ENCODE measurements at regions not wholly inside any gene's neighbourhood (a gene's known extent, or its start where the extent isn't known, plus 50 kb on each side); places are given as distances from the start of the nearest gene placed in this dataset.

DNA sequence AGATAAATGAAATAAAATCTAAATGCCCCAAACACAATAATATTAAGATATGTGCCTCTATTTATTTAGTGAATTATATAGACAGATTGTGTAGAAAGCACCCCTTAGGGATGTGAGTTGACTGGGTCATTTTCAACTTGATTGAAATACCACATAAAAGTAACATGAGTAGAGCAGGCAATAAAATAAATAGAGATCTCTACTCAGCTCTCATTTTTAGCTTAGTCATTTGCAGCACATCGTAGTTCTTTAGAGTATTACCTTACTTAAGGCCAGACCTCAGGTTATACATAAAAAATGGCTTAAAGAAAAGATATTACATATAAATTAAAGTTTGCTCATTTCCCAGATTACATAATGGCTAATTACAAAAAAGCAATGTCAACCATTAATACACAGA is 1525.6 kb upstream of the PRR20A start:
- Histone ChIP-seq H3K27ac (ENCODE audit: low read length) (no peak overlapping the region), H3K9ac (ENCODE audit: low read length) (no peak overlapping the region), H3K4me2 (ENCODE audit: low read length) (no peak overlapping the region), H3K79me2 (ENCODE audit: low read length) (no peaks in the 10 kb centered on the region), H3K27me3 (ENCODE audit: low read length) (no peaks in the 10 kb centered on the region), H3K36me3 (ENCODE audit: low read depth, low read length) (no peaks in the 10 kb centered on the region), H3F3A (ENCODE audit: low read length, unreplicated experiment) (no peaks in the 10 kb centered on the region), H3K4me1 (ENCODE audit: insufficient read depth, low read length) (no peaks in the 10 kb centered on the region), H2AFZ (ENCODE audit: low read length) (no peak overlapping the region), H4K20me1 (ENCODE audit: low read length) (no peaks in the 10 kb centered on the region), H3K9me2 (replicated peaks; ENCODE audit: low read length) (no peaks in the 10 kb centered on the region), H3K9me3 (ENCODE audit: low read length) (no peaks in the 10 kb centered on the region), H3K4me3 (ENCODE audit: low read length) (no peak overlapping the region)
- ChIA-PET POLR2A (ENCODE audit: unreplicated experiment) (no interaction called here), CTCF (no interaction called here)
- intact Hi-C loops (cut with micrococcal nuclease) = no loop called here
- TF ChIP-seq EZH2 (IDR thresholded peaks at IDR 0.05; ENCODE audit: low read length, unreplicated experiment) = no peak
- no peak for TF ChIP-seq CTCF (conservative IDR thresholded peaks at IDR 0.05; ENCODE audit: low read depth, low read length)
- no peak for TF ChIP-seq EZH2phosphoT487 (IDR thresholded peaks at IDR 0.05; ENCODE audit: borderline replicate concordance, low read length)
- ATAC-seq = peak; percentile 22; the same call in 1 of the 2 replicates
- DNase-seq = no peak
- no TSS peak for BruUV-seq (replicated peaks)

DNA sequence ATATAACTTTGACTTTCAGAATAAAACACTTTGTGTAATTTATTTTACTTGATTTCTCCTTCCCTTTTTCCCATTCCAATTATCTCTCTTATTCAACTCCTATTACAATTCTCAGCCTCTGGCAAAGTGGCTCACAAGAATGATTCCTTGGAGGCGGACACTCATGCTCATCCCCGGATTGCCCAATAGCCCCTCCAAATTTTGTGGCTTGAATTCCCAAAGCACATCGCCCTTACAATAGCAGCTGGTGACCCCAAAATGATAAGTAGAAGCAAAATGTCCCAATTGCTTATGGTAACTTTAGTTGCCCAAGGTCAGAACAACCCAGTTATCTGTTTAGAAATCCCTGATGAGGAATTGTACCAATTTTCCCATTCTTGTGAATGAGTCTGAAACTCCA is 1523.5 kb upstream of the PRR20A start:
- ChIA-PET POLR2A (ENCODE audit: unreplicated experiment) (no interaction called here), CTCF (no interaction called here)
- H3K9me2 ChIP-seq (replicated peaks; ENCODE audit: low read length) = no peaks in the 10 kb centered on the region
- H3K4me3 ChIP-seq (ENCODE audit: low read length) = no peak overlapping the region
- no peak overlapping the region for H3K27ac ChIP-seq (ENCODE audit: low read length)
- no TSS peak for BruUV-seq (replicated peaks)
- no peaks in the 10 kb centered on the region for H3K27me3 ChIP-seq (ENCODE audit: low read length)
- no peak overlapping the region for H2AFZ ChIP-seq (ENCODE audit: low read length)
- no peaks in the 10 kb centered on the region for H3K9me3 ChIP-seq (ENCODE audit: low read length)
- ATAC-seq (no peak), DNase-seq (no peak)
- intact Hi-C loops (cut with micrococcal nuclease) = no loop called here
- no peaks in the 10 kb centered on the region for H3K4me1 ChIP-seq (ENCODE audit: insufficient read depth, low read length)
- TF ChIP-seq EZH2phosphoT487 (IDR thresholded peaks at IDR 0.05; ENCODE audit: borderline replicate concordance, low read length) (no peak), EZH2 (IDR thresholded peaks at IDR 0.05; ENCODE audit: low read length, unreplicated experiment) (no peak), CTCF (conservative IDR thresholded peaks at IDR 0.05; ENCODE audit: low read depth, low read length) (no peak)
- H3K36me3 ChIP-seq (ENCODE audit: low read depth, low read length) = no peaks in the 10 kb centered on the region
- no peaks in the 10 kb centered on the region for H3K79me2 ChIP-seq (ENCODE audit: low read length)
- no peak overlapping the region for H3K9ac ChIP-seq (ENCODE audit: low read length)
- H3F3A ChIP-seq (ENCODE audit: low read length, unreplicated experiment) = no peaks in the 10 kb centered on the region
- no peaks in the 10 kb centered on the region for H4K20me1 ChIP-seq (ENCODE audit: low read length)
- H3K4me2 ChIP-seq (ENCODE audit: low read length) = no peak overlapping the region

DNA sequence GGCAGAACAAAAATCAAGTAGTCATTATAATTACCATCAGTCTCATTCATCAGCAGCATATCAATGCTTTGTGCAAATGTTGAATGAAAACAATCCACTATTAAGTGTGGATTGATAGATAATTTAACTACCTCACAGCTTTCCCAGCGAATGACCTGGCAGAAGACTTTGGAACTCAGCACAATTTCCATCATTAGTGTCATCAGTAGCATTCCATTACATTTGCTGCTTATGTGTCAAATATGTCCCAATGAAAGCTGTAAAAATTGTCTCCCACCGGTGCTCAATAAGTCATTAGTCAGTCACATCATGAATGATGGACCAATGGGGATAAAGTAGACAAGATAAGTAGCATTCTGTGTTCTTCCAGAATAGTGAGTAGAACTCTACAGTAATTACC is 1513.5 kb upstream of the PRR20A start:
- H3K9me2 ChIP-seq (replicated peaks; ENCODE audit: low read length) = no peaks in the 10 kb centered on the region
- DNase-seq (no peak), ATAC-seq (no peak)
- no peaks in the 10 kb centered on the region for H4K20me1 ChIP-seq (ENCODE audit: low read length)
- no peaks in the 10 kb centered on the region for H3F3A ChIP-seq (ENCODE audit: low read length, unreplicated experiment)
- no peak overlapping the region for H3K4me3 ChIP-seq (ENCODE audit: low read length)
- intact Hi-C loops (cut with micrococcal nuclease) = no loop called here
- BruUV-seq (replicated peaks) = no TSS peak
- no peak overlapping the region for H3K27ac ChIP-seq (ENCODE audit: low read length)
- TF ChIP-seq EZH2phosphoT487 (IDR thresholded peaks at IDR 0.05; ENCODE audit: borderline replicate concordance, low read length) = no peak
- TF ChIP-seq CTCF (conservative IDR thresholded peaks at IDR 0.05; ENCODE audit: low read depth, low read length) = no peak
- TF ChIP-seq EZH2 (IDR thresholded peaks at IDR 0.05; ENCODE audit: low read length, unreplicated experiment) = no peak
- H3K36me3 ChIP-seq (ENCODE audit: low read depth, low read length) = no peaks in the 10 kb centered on the region
- H3K9ac ChIP-seq (ENCODE audit: low read length) = no peak overlapping the region
- no peaks in the 10 kb centered on the region for H3K79me2 ChIP-seq (ENCODE audit: low read length)
- ChIA-PET POLR2A (ENCODE audit: unreplicated experiment) (no interaction called here), CTCF (no interaction called here)
- no peak overlapping the region for H3K4me2 ChIP-seq (ENCODE audit: low read length)
- H3K27me3 ChIP-seq (ENCODE audit: low read length) = no peaks in the 10 kb centered on the region
- no peaks in the 10 kb centered on the region for H3K9me3 ChIP-seq (ENCODE audit: low read length)
- H2AFZ ChIP-seq (ENCODE audit: low read length) = no peak overlapping the region
- H3K4me1 ChIP-seq (ENCODE audit: insufficient read depth, low read length) = no peaks in the 10 kb centered on the region

All from PC-3 (cell line).